WTC11 (cell line): ENCODE measurements at regions not wholly inside any gene's neighbourhood (a gene's known extent, or its start where the extent isn't known, plus 50 kb on each side); places are given as distances from the start of the nearest gene placed in this dataset.

ENCODE experiments used
- ATAC-seq: fragments of 200-7000 bp; cut with Tn5 transposase; 2 replicates; pipeline ENCODE4 v1.10.0; 2021; ENCODE audit warnings: mild to moderate bottlenecking, moderate library complexity
- CTCF ChIA-PET: fragments of 300-600 bp; sonication (Branson Sonifier 250); formaldehyde crosslinking; loops from one replicate; lab custom pipeline; 2021; ENCODE audit warnings: antibody characterized with exemption; lab: Charles Lee
- POLR2A ChIA-PET: fragments of 350-600 bp; sonication (Branson Sonifier 250); formaldehyde crosslinking; loops from one replicate; lab custom pipeline; 2021; ENCODE audit warnings: antibody characterized with exemption; lab: Charles Lee
- DNase-seq: peaks from one replicate; pipeline ENCODE4 v3.0.0; 2021; ENCODE audit warnings: low spot score
- H3K27ac Mint-ChIP-seq: 2 replicates; pipeline ENCODE4 v1.8.0; 2021; ENCODE audit warnings: mixed read lengths
- H3K27me3 Mint-ChIP-seq: 2 replicates; pipeline ENCODE4 v1.8.0; 2021; ENCODE audit warnings: low read depth, mild to moderate bottlenecking, moderate library complexity, mixed read lengths
- H3K36me3 Mint-ChIP-seq: 2 replicates; pipeline ENCODE4 v1.8.0; 2021; ENCODE audit warnings: mixed read lengths
- H3K4me1 Mint-ChIP-seq: 2 replicates; pipeline ENCODE4 v1.8.0; 2022; ENCODE audit warnings: mixed read lengths
- H3K4me3 Mint-ChIP-seq: 2 replicates; pipeline ENCODE4 v1.8.0; 2021; ENCODE audit warnings: mild to moderate bottlenecking, moderate library complexity, mixed read lengths
- H3K9me3 Mint-ChIP-seq: 2 replicates; pipeline ENCODE4 v1.8.0; 2021; ENCODE audit warnings: mixed read lengths
- ELF4 ChIP-seq: sonication (generic); formaldehyde crosslinking; IDR thresholded peaks from 2 replicates; pipeline ENCODE4 v1.8.1; 2022; ENCODE audit warnings: low read depth, mild to moderate bottlenecking, moderate library complexity, missing genetic modification reagents
- FOXP1 ChIP-seq: sonication (generic); formaldehyde crosslinking; IDR thresholded peaks from 2 replicates; pipeline ENCODE4 v1.8.0; 2022; ENCODE audit warnings: missing genetic modification reagents, mild to moderate bottlenecking, moderate library complexity, borderline replicate concordance
- GABPB1 ChIP-seq: sonication (generic); formaldehyde crosslinking; IDR thresholded peaks from 2 replicates; pipeline ENCODE4 v1.8.1; 2023; ENCODE audit warnings: mild to moderate bottlenecking, missing genetic modification reagents
- GRHL2 ChIP-seq: fragments of 250-450 bp; sonication (Bioruptor Pico); IDR thresholded peaks from 2 replicates; pipeline ENCODE4 v1.8.0; 2022; ENCODE audit warnings: mild to moderate bottlenecking, moderate library complexity; ENCODE audit not compliant: insufficient replicate concordance, severe bottlenecking
- GTF2I ChIP-seq: fragments of 250-450 bp; sonication (Bioruptor Pico); conservative IDR thresholded peaks from 2 replicates; pipeline ENCODE4 v1.4.0; 2021; ENCODE audit warnings: mild to moderate bottlenecking
- HMGA2 ChIP-seq: fragments of 250-450 bp; sonication (Bioruptor Pico); IDR thresholded peaks from 2 replicates; pipeline ENCODE4 v1.4.0; 2021; ENCODE audit warnings: mild to moderate bottlenecking, moderate library complexity
- IRF2 ChIP-seq: sonication (generic); formaldehyde crosslinking; IDR thresholded peaks from 2 replicates; pipeline ENCODE4 v1.8.0; 2022; ENCODE audit warnings: low read depth, missing genetic modification reagents, borderline replicate concordance
- NFE2L1 ChIP-seq: sonication (generic); formaldehyde crosslinking; IDR thresholded peaks from 2 replicates; pipeline ENCODE4 v1.8.1; 2023; ENCODE audit warnings: missing genetic modification reagents
- NR1H2 ChIP-seq: sonication (generic); formaldehyde crosslinking; IDR thresholded peaks from 2 replicates; pipeline ENCODE4 v1.9.0; 2021; ENCODE audit warnings: mild to moderate bottlenecking, moderate library complexity, missing genetic modification reagents
- NR3C1 ChIP-seq: sonication (generic); formaldehyde crosslinking; conservative IDR thresholded peaks from 2 replicates; pipeline ENCODE4 v1.8.1; 2023; ENCODE audit warnings: low read depth, mild to moderate bottlenecking, missing genetic modification reagents
- RORB ChIP-seq: fragments of 250-450 bp; sonication (Bioruptor Pico); IDR thresholded peaks from 2 replicates; pipeline ENCODE4 v1.9.0; 2021; ENCODE audit warnings: mild to moderate bottlenecking
- TCF7 ChIP-seq: sonication (generic); formaldehyde crosslinking; IDR thresholded peaks from 2 replicates; pipeline ENCODE4 v1.8.0; 2022; ENCODE audit warnings: mild to moderate bottlenecking, low read depth, missing genetic modification reagents, moderate library complexity
- ZNF423 ChIP-seq: fragments of 250-450 bp; sonication (Bioruptor Pico); IDR thresholded peaks from 2 replicates; pipeline ENCODE4 v2.1.2; 2022; ENCODE audit warnings: mild to moderate bottlenecking, moderate library complexity
- TF ChIP-seq, protein P1 (sequence below): sonication (generic); formaldehyde crosslinking; IDR thresholded peaks from 2 replicates; pipeline ENCODE4 v1.8.0; 2022; ENCODE audit warnings: missing genetic modification reagents
- TF ChIP-seq, protein P2 (sequence below): sonication (generic); formaldehyde crosslinking; IDR thresholded peaks from 2 replicates; pipeline ENCODE4 v1.8.0; 2022; ENCODE audit warnings: mild to moderate bottlenecking, missing genetic modification reagents
- TF ChIP-seq, protein P3 (sequence below): sonication (generic); formaldehyde crosslinking; IDR thresholded peaks from 2 replicates; pipeline ENCODE4 v1.8.0; 2022; ENCODE audit warnings: mild to moderate bottlenecking, missing genetic modification reagents
- TF ChIP-seq, protein P4 (sequence below): fragments of 250-450 bp; sonication (Bioruptor Pico); IDR thresholded peaks from 2 replicates; pipeline ENCODE4 v1.9.0; 2021; ENCODE audit warnings: mild to moderate bottlenecking
- TF ChIP-seq, protein P5 (sequence below): sonication (generic); formaldehyde crosslinking; conservative IDR thresholded peaks from 2 replicates; pipeline ENCODE4 v1.8.1; 2022; ENCODE audit warnings: mild to moderate bottlenecking, missing genetic modification reagents
- TF ChIP-seq, protein P6 (sequence below): sonication (generic); formaldehyde crosslinking; IDR thresholded peaks from 2 replicates; pipeline ENCODE4 v1.8.1; 2022; ENCODE audit warnings: mild to moderate bottlenecking, moderate library complexity, missing genetic modification reagents

DNA sequence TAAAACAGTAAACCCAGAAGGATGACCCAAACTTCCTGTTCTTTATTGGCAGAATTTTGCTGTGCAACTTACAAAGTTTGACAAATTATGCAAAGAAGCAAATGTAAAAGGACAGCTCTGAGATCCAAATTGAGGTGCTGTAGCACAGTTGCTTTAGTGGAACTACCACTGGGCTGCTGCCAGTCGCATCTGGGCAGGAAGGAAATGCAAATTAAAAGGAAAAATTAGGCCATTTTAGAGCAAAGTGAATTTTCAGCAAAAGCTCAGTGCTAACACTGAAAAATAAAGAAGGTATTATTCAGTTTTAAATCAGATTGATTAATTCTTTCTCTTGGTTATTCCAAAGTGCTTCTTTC is 104.5 kb downstream of the ZMAT3 start:
- no peak for ATAC-seq
- Mint-ChIP-seq H3K27me3 (no peaks in the 10 kb centered on the region), H3K4me3 (no peak overlapping the region), H3K27ac (peak overlapping the region; percentile 39), H3K4me1 (peaks cover 19% of the 10 kb centered on the region), H3K36me3 (no peaks in the 10 kb centered on the region), H3K9me3 (no peaks in the 10 kb centered on the region)
- ChIA-PET CTCF (interaction anchor here (0.6 to 1.0 kb wide), 4 partner anchors 9 to 530 kb away, joined by 3 to 7 read pairs (median 4); no protein-coding TSS in a partner anchor), POLR2A (no interaction called here)
- DNase-seq = no peak
- TF ChIP-seq, protein P1, sequence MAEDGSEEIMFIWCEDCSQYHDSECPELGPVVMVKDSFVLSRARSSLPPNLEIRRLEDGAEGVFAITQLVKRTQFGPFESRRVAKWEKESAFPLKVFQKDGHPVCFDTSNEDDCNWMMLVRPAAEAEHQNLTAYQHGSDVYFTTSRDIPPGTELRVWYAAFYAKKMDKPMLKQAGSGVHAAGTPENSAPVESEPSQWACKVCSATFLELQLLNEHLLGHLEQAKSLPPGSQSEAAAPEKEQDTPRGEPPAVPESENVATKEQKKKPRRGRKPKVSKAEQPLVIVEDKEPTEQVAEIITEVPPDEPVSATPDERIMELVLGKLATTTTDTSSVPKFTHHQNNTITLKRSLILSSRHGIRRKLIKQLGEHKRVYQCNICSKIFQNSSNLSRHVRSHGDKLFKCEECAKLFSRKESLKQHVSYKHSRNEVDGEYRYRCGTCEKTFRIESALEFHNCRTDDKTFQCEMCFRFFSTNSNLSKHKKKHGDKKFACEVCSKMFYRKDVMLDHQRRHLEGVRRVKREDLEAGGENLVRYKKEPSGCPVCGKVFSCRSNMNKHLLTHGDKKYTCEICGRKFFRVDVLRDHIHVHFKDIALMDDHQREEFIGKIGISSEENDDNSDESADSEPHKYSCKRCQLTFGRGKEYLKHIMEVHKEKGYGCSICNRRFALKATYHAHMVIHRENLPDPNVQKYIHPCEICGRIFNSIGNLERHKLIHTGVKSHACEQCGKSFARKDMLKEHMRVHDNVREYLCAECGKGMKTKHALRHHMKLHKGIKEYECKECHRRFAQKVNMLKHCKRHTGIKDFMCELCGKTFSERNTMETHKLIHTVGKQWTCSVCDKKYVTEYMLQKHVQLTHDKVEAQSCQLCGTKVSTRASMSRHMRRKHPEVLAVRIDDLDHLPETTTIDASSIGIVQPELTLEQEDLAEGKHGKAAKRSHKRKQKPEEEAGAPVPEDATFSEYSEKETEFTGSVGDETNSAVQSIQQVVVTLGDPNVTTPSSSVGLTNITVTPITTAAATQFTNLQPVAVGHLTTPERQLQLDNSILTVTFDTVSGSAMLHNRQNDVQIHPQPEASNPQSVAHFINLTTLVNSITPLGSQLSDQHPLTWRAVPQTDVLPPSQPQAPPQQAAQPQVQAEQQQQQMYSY = no peak
- no peak for TF ChIP-seq GABPB1 (CRISPR knock-in tag)
- TF ChIP-seq HMGA2 (CRISPR knock-in tag) = no peak
- no peak for TF ChIP-seq ELF4 (CRISPR knock-in tag)
- no peak for TF ChIP-seq RORB
- TF ChIP-seq, protein P2, sequence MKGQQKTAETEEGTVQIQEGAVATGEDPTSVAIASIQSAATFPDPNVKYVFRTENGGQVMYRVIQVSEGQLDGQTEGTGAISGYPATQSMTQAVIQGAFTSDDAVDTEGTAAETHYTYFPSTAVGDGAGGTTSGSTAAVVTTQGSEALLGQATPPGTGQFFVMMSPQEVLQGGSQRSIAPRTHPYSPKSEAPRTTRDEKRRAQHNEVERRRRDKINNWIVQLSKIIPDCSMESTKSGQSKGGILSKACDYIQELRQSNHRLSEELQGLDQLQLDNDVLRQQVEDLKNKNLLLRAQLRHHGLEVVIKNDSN (CRISPR knock-in tag) = no peak
- TF ChIP-seq NFE2L1 (CRISPR knock-in tag) = no peak
- TF ChIP-seq ZNF423 (CRISPR knock-in tag) = no peak
- TF ChIP-seq NR1H2 (CRISPR knock-in tag) = no peak
- no peak for TF ChIP-seq FOXP1 (CRISPR knock-in tag)
- no peak for TF ChIP-seq NR3C1 (CRISPR knock-in tag)
- TF ChIP-seq GRHL2 = no peak
- TF ChIP-seq, protein P3, sequence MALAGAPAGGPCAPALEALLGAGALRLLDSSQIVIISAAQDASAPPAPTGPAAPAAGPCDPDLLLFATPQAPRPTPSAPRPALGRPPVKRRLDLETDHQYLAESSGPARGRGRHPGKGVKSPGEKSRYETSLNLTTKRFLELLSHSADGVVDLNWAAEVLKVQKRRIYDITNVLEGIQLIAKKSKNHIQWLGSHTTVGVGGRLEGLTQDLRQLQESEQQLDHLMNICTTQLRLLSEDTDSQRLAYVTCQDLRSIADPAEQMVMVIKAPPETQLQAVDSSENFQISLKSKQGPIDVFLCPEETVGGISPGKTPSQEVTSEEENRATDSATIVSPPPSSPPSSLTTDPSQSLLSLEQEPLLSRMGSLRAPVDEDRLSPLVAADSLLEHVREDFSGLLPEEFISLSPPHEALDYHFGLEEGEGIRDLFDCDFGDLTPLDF (CRISPR knock-in tag) = no peak
- no peak for TF ChIP-seq IRF2 (CRISPR knock-in tag)
- no peak for TF ChIP-seq TCF7 (CRISPR knock-in tag)
- TF ChIP-seq, protein P4, sequence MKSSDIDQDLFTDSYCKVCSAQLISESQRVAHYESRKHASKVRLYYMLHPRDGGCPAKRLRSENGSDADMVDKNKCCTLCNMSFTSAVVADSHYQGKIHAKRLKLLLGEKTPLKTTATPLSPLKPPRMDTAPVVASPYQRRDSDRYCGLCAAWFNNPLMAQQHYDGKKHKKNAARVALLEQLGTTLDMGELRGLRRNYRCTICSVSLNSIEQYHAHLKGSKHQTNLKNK (CRISPR knock-in tag) = no peak
- TF ChIP-seq GTF2I (CRISPR knock-in tag) = no peak

DNA sequence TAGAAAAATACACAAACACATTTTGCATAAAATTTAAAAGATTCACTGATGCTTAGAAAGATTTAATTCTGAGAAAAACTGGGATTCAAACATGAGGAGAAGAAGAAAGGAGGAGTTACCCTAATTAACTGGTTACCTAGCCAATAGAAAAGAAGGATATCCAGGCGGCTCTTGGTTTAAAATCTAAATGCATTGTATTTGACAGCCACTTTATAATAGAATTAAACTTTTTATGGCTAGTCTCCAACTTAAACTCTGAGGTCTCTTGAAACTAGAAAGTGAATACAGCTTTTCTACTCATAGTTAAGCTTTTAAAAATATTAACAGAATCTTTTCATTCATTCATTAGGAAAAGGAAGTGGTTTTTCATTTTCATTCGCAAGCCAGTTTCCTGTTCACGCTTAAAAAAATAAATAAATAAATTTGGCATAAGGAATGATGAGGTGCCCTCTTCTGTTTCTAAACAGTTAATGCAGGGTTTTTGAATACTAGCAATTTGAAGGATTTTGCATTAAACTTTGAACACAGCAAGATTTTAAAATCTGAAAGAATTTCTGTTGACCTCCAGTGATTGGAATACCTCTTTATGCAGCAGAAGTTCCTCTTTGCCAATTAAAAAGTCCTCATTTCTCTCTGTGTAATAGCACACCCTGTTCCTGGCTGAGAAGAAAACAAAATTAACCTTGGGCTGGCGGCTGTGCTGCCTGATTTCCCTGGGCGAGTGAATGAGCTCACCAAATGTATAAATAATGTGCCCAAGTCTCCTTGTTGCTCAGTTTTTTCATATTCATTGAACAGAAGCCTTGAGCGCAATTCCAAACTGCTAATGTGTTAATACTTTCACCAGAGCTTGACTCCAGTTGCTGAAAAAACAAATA is 105.1 kb downstream of the ZMAT3 start:
- POLR2A ChIA-PET = no interaction called here
- DNase-seq = no peak
- no peak; the same call in 1 of the 2 replicates for ATAC-seq
- no peaks in the 10 kb centered on the region for H3K27me3 Mint-ChIP-seq
- H3K9me3 Mint-ChIP-seq = no peaks in the 10 kb centered on the region
- no peaks in the 10 kb centered on the region for H3K36me3 Mint-ChIP-seq
- peak overlapping the region; percentile 39 for H3K27ac Mint-ChIP-seq
- CTCF ChIA-PET = interaction anchor here (0.6 to 1.0 kb wide), 4 partner anchors 9 to 530 kb away, joined by 3 to 7 read pairs (median 4); no protein-coding TSS in a partner anchor
- no peak overlapping the region for H3K4me3 Mint-ChIP-seq
- H3K4me1 Mint-ChIP-seq = peaks cover 25% of the 10 kb centered on the region
- TF ChIP-seq, protein P5, sequence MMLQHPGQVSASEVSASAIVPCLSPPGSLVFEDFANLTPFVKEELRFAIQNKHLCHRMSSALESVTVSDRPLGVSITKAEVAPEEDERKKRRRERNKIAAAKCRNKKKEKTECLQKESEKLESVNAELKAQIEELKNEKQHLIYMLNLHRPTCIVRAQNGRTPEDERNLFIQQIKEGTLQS (CRISPR knock-in tag) = no peak
- no peak for TF ChIP-seq GRHL2
- no peak for TF ChIP-seq IRF2 (CRISPR knock-in tag)
- TF ChIP-seq, protein P1 = no peak
- TF ChIP-seq, protein P6, sequence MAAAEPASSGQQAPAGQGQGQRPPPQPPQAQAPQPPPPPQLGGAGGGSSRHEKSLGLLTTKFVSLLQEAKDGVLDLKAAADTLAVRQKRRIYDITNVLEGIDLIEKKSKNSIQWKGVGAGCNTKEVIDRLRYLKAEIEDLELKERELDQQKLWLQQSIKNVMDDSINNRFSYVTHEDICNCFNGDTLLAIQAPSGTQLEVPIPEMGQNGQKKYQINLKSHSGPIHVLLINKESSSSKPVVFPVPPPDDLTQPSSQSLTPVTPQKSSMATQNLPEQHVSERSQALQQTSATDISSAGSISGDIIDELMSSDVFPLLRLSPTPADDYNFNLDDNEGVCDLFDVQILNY (CRISPR knock-in tag) = no peak
- no peak for TF ChIP-seq ELF4 (CRISPR knock-in tag)
- no peak for TF ChIP-seq GTF2I (CRISPR knock-in tag)
